GM21717 (cell line): ENCODE measurements at regions not wholly inside any gene's neighbourhood (a gene's known extent, or its start where the extent isn't known, plus 50 kb on each side); places are given as distances from the start of the nearest gene placed in this dataset.
"Not testable (repeated sequence)": the region's sequence is repeated elsewhere in the genome, so short reads cannot be mapped to it uniquely, and the experiment has no call there.

Experiments used
- ATAC-seq: cut with Tn5 transposase; IDR thresholded peaks from one replicate; pipeline ENCODE4 v1.9.1; 2021; ENCODE audit warnings: mild to moderate bottlenecking, moderate library complexity; ENCODE audit not compliant: unreplicated experiment

- ATAC-seq = peak; percentile 94
Observed at GRCh38 chr4:162497564-162498167, 333.9 kb upstream of the FSTL5 start.

GRCh38 chr4:162494935-162495334 lies 331.1 kb upstream of the FSTL5 start:
- no peak for ATAC-seq

GRCh38 chr4:162485486-162485885 lies 321.7 kb upstream of the FSTL5 start:
- ATAC-seq = no peak

- no peak for ATAC-seq
Observed at GRCh38 chr4:162475246-162475645, 311.4 kb upstream of the FSTL5 start.

- no peak for ATAC-seq
Observed at GRCh38 chr4:162469977-162470376, 306.2 kb upstream of the FSTL5 start.

GRCh38 chr4:162465356-162465755 lies 301.6 kb upstream of the FSTL5 start:
- ATAC-seq = not testable (repeated sequence)

- no peak for ATAC-seq
Observed at GRCh38 chr4:162461952-162462351, 298.2 kb upstream of the FSTL5 start.

- ATAC-seq = no peak
Observed at GRCh38 chr4:162458051-162458450, 294.3 kb upstream of the FSTL5 start.

- ATAC-seq = no peak
Observed at GRCh38 chr4:162457071-162457865, 293.5 kb upstream of the FSTL5 start.

GRCh38 chr4:162456106-162456505 lies 292.3 kb upstream of the FSTL5 start:
- no peak for ATAC-seq

- no peak for ATAC-seq
Observed at GRCh38 chr4:162450531-162451035, 286.8 kb upstream of the FSTL5 start.

GRCh38 chr4:162443510-162443909 lies 279.7 kb upstream of the FSTL5 start:
- no peak for ATAC-seq

GRCh38 chr4:162442128-162442527 lies 278.3 kb upstream of the FSTL5 start:
- no peak for ATAC-seq

- no peak for ATAC-seq
Observed at GRCh38 chr4:162422312-162422711, 258.5 kb upstream of the FSTL5 start.

GRCh38 chr4:162410854-162411253 lies 247.1 kb upstream of the FSTL5 start:
- no peak for ATAC-seq

GRCh38 chr4:162409048-162409447 lies 245.2 kb upstream of the FSTL5 start:
- ATAC-seq = no peak

GRCh38 chr4:162408309-162408708 lies 244.5 kb upstream of the FSTL5 start:
- no peak for ATAC-seq

GRCh38 chr4:162406637-162407365 lies 243.0 kb upstream of the FSTL5 start:
- ATAC-seq = no peak

GRCh38 chr4:162403932-162404331 lies 240.1 kb upstream of the FSTL5 start:
- no peak for ATAC-seq

GRCh38 chr4:162403419-162403818 lies 239.6 kb upstream of the FSTL5 start:
- no peak for ATAC-seq

GRCh38 chr4:162401021-162401420 lies 237.2 kb upstream of the FSTL5 start:
- ATAC-seq = no peak

GRCh38 chr4:162392946-162393345 lies 229.1 kb upstream of the FSTL5 start:
- ATAC-seq = peak; percentile 92
